ENCODE measurements at regions not wholly inside any gene's neighbourhood (a gene's known extent, or its start where the extent isn't known, plus 50 kb on each side); places are given as distances from the start of the nearest gene placed in this dataset.
"Not testable (repeated sequence)": the region's sequence is repeated elsewhere in the genome, so short reads cannot be mapped to it uniquely, and the experiment has no call there.

GRCh38 chr9:108434502-108434901 lies 421.3 kb downstream of the ACTL7B start:
- no peak overlapping the region for H3K27ac ChIP-seq
- TF ChIP-seq POLR2AphosphoS5 (IDR thresholded peaks at IDR 0.05; ENCODE audit: insufficient read depth in 1 of 2, low read depth in 1 of 2) (no peak), POLR2A (IDR thresholded peaks at IDR 0.05) (no peak), CTCF (IDR thresholded peaks at IDR 0.05) (no peak)
- H3K36me3 ChIP-seq = no peaks in the 10 kb centered on the region
- H3K27me3 ChIP-seq = no peaks in the 10 kb centered on the region
- no peak for DNase-seq (ENCODE audit: extremely low spot score in 2 of 2)
- intact Hi-C loops (cut with DNase I) = no loop called here
- H3K4me1 ChIP-seq = no peaks in the 10 kb centered on the region
- H3K4me3 ChIP-seq = no peak overlapping the region
- no peaks in the 10 kb centered on the region for H3K9me3 ChIP-seq

GRCh38 chr9:108434036-108434435 lies 421.8 kb downstream of the ACTL7B start:
- no peak for DNase-seq (ENCODE audit: extremely low spot score in 2 of 2)
- H3K27ac ChIP-seq = no peak overlapping the region
- no peak for TF ChIP-seq POLR2A (IDR thresholded peaks at IDR 0.05)
- no peak for TF ChIP-seq POLR2AphosphoS5 (IDR thresholded peaks at IDR 0.05; ENCODE audit: insufficient read depth in 1 of 2, low read depth in 1 of 2)
- no peak for TF ChIP-seq CTCF (IDR thresholded peaks at IDR 0.05)
- H3K27me3 ChIP-seq = no peaks in the 10 kb centered on the region
- intact Hi-C loops (cut with DNase I) = no loop called here
- H3K9me3 ChIP-seq = no peaks in the 10 kb centered on the region
- no peaks in the 10 kb centered on the region for H3K36me3 ChIP-seq
- H3K4me1 ChIP-seq = no peaks in the 10 kb centered on the region
- no peak overlapping the region for H3K4me3 ChIP-seq

GRCh38 chr9:108430655-108431054 lies 425.1 kb downstream of the ACTL7B start:
- DNase-seq (ENCODE audit: extremely low spot score in 2 of 2) = no peak
- H3K36me3 ChIP-seq = no peaks in the 10 kb centered on the region
- H3K4me1 ChIP-seq = no peaks in the 10 kb centered on the region
- intact Hi-C loops (cut with DNase I) = no loop called here
- no peaks in the 10 kb centered on the region for H3K27me3 ChIP-seq
- H3K4me3 ChIP-seq = no peak overlapping the region
- no peaks in the 10 kb centered on the region for H3K9me3 ChIP-seq
- H3K27ac ChIP-seq = no peak overlapping the region
- TF ChIP-seq POLR2A (IDR thresholded peaks at IDR 0.05) = no peak

- no peaks in the 10 kb centered on the region for H3K36me3 ChIP-seq
- H3K9me3 ChIP-seq = no peaks in the 10 kb centered on the region
- no peaks in the 10 kb centered on the region for H3K4me1 ChIP-seq
- H3K27me3 ChIP-seq = no peaks in the 10 kb centered on the region
- no peak for DNase-seq (ENCODE audit: extremely low spot score in 2 of 2)
- TF ChIP-seq POLR2AphosphoS5 (IDR thresholded peaks at IDR 0.05; ENCODE audit: insufficient read depth in 1 of 2, low read depth in 1 of 2) = no peak
- TF ChIP-seq CTCF (IDR thresholded peaks at IDR 0.05) = no peak
- TF ChIP-seq POLR2A (IDR thresholded peaks at IDR 0.05) = no peak
- no peak overlapping the region for H3K27ac ChIP-seq
- H3K4me3 ChIP-seq = no peak overlapping the region
- intact Hi-C loops (cut with DNase I) = no loop called here
These were observed 428.0 kb downstream of the ACTL7B start for GRCh38 chr9:108427751-108428150.

- H3K27me3 ChIP-seq; H3K9me3 ChIP-seq; DNase-seq (ENCODE audit: extremely low spot score in 2 of 2); H3K4me1 ChIP-seq; H3K36me3 ChIP-seq; H3K27ac ChIP-seq; H3K4me3 ChIP-seq; intact Hi-C loops (cut with DNase I): not testable (repeated sequence)
These were observed 429.3 kb downstream of the ACTL7B start for GRCh38 chr9:108426421-108426940.

GRCh38 chr9:108423433-108423832 lies 432.4 kb downstream of the ACTL7B start:
- no peaks in the 10 kb centered on the region for H3K27me3 ChIP-seq
- no peak for DNase-seq (ENCODE audit: extremely low spot score in 2 of 2)
- H3K36me3 ChIP-seq = no peaks in the 10 kb centered on the region
- no peaks in the 10 kb centered on the region for H3K4me1 ChIP-seq
- no peak overlapping the region for H3K27ac ChIP-seq
- no peaks in the 10 kb centered on the region for H3K9me3 ChIP-seq
- no peak for TF ChIP-seq CTCF (IDR thresholded peaks at IDR 0.05)
- no peak for TF ChIP-seq POLR2AphosphoS5 (IDR thresholded peaks at IDR 0.05; ENCODE audit: insufficient read depth in 1 of 2, low read depth in 1 of 2)
- TF ChIP-seq POLR2A (IDR thresholded peaks at IDR 0.05) = no peak
- intact Hi-C loops (cut with DNase I) = no loop called here
- no peak overlapping the region for H3K4me3 ChIP-seq

Measured in vagina (tissue), 2 donors.